Lower leg skin (tissue), 4 donors: ENCODE measurements at regions not wholly inside any gene's neighbourhood (a gene's known extent, or its start where the extent isn't known, plus 50 kb on each side); places are given as distances from the start of the nearest gene placed in this dataset.

ENCODE experiments used
- DNase-seq, 2 donors: peaks; one replicate each; pipeline ENCODE4 v3.0.0-alpha.2; 2019; ENCODE audit warnings: low spot score in 2 of 2
- H3K4me3 ChIP-seq: fragments of 200-600 bp; sonication (generic); 2 replicates; pipeline ENCODE4 v1.5.1; 2017; ENCODE audit warnings: mild to moderate bottlenecking, low read depth; ENCODE audit not compliant: poor library complexity, severe bottlenecking
- POLR2A ChIP-seq, 2 donors: fragments of 450-650 bp; IDR thresholded peaks; one replicate each; pipeline ENCODE4 v1.6.1; 2016 to 2017; ENCODE audit warnings: antibody characterized with exemption in 2 of 2, mild to moderate bottlenecking in 1 of 2, moderate library complexity in 1 of 2
- WGBS, 2 donors: methylation state at CpG; one replicate each; pipeline ENCODE4 v1.1.5; 2018; 5-methylcytosine and 5-hydroxymethylcytosine counted together
- intact Hi-C: fragments of 100-400 bp; cut with DNase I; formaldehyde crosslinking; loops from one replicate; pipeline ENCODE4 v1.15.0; 2023; ENCODE audit warnings: low total_unique reads
- TF ChIP-seq, protein P1 (sequence below), 3 donors: fragments of 450-650 bp; IDR thresholded peaks; one replicate each; pipeline ENCODE4 v1.5.1; 2016; ENCODE audit warnings: antibody characterized with exemption in 3 of 3, mild to moderate bottlenecking in 3 of 3, moderate library complexity in 2 of 3

DNA sequence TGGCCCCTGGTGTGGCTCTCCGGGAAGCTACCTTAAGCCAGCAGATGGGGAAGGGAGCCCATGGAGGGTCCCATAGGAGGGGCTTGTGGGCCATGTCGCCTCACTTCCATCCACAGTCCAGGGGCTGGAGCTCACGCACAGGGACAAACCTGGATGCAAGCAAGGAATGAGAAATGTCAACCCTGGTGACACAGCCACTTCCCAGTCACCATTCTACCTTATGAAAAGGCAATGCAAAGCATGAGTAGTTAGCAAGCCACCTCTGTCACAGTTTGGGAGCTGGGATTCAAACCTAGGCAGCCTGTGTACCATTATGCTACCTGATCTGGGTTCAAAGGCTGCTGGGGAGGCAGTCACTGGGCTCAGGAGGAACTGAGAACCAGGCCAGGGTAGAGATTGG lies 170.0 kb upstream of the KLHL29 start:
- TF ChIP-seq, protein P1, sequence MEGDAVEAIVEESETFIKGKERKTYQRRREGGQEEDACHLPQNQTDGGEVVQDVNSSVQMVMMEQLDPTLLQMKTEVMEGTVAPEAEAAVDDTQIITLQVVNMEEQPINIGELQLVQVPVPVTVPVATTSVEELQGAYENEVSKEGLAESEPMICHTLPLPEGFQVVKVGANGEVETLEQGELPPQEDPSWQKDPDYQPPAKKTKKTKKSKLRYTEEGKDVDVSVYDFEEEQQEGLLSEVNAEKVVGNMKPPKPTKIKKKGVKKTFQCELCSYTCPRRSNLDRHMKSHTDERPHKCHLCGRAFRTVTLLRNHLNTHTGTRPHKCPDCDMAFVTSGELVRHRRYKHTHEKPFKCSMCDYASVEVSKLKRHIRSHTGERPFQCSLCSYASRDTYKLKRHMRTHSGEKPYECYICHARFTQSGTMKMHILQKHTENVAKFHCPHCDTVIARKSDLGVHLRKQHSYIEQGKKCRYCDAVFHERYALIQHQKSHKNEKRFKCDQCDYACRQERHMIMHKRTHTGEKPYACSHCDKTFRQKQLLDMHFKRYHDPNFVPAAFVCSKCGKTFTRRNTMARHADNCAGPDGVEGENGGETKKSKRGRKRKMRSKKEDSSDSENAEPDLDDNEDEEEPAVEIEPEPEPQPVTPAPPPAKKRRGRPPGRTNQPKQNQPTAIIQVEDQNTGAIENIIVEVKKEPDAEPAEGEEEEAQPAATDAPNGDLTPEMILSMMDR (IDR thresholded peaks at IDR 0.05): no peak
- TF ChIP-seq POLR2A (IDR thresholded peaks at IDR 0.05): no peak
- no peak overlapping the region for H3K4me3 ChIP-seq
- no peak for DNase-seq
- WGBS, 2 donors: 95 to 98% methylated on average over 3 of the region's 3 CpGs
- intact Hi-C loops: no loop called here

DNA sequence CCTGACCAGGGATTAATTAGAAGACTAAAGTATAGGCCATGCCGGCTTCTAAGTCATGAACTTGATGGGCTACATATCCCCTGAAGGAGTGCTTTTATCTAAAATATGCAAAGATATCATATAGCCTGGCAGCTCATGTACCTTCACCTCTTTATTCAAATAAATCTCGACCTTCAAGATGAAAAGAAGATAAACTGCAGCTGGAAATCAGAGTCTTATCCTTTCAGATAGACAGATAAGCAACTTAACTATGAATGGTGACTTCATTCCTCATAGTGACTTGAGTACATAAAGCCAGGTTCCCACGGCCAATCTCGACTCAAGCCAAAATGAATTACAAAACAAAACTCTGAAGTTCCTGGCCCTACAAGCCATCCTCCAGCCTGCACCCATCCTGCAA lies 165.3 kb upstream of the KLHL29 start:
- intact Hi-C loops: no loop called here
- no peak overlapping the region for H3K4me3 ChIP-seq
- DNase-seq: no peak
- 55 to 58% methylated on average over 4 of the region's 4 CpGs for WGBS, 2 donors
- TF ChIP-seq, protein P1 (IDR thresholded peaks at IDR 0.05): no peak
- TF ChIP-seq POLR2A (IDR thresholded peaks at IDR 0.05): no peak

DNA sequence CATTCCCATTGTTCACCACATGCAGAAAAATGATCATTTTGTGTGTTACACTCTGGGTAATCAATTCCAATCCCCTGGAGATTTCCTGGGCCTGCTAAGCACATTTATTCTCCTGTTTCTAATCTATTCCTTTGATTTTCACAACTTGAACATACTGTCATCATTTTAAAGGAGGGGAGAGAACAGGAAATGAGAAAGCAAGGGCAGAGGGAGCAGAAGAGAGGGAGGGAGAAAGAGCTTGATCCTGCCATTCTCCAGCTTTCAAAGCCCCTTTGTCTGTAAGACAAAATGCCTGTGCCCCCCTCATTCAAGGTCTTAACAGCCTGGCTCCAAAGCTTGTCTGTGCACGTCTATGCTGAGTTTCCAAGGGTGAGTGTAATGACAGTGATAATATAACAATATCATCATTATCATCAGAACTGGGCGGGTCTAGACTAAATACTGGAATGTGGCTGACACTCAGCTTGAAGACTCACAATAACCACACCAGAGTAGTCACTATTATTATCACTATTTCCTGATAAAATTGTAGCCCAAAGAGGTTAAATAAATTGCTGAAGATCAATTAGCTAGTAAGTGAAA lies 164.4 kb upstream of the KLHL29 start:
- intact Hi-C loops: no loop called here
- H3K4me3 ChIP-seq: no peak overlapping the region
- TF ChIP-seq, protein P1 (IDR thresholded peaks at IDR 0.05): no peak
- no peak for TF ChIP-seq POLR2A (IDR thresholded peaks at IDR 0.05)
- DNase-seq: no peak
- WGBS, 2 donors: 40 to 47% methylated on average over 2 of the region's 2 CpGs

DNA sequence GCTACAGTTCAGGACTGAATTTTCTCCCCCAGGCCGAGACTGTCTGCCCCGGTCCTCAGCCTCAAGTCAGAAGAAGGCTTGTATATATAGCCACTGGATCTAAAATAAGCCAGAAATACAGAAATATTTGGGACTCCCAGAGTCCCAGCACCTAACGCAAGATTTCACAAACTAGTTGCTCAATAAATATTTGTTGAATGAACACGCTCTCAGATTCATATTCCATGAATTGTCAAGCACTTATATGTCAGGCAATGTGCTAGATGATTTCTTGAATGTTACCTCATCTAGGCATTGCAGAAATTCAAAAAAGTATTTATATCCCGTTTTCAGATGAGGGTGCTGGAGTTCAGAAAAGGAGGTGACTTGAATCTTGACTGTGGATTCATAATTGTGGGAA lies 163.7 kb upstream of the KLHL29 start:
- intact Hi-C loops: no loop called here
- no peak for DNase-seq
- TF ChIP-seq, protein P1 (IDR thresholded peaks at IDR 0.05): no peak
- no peak for TF ChIP-seq POLR2A (IDR thresholded peaks at IDR 0.05)
- WGBS, 2 donors: 74 to 88% methylated on average over 5 of the region's 5 CpGs
- H3K4me3 ChIP-seq: no peak overlapping the region

DNA sequence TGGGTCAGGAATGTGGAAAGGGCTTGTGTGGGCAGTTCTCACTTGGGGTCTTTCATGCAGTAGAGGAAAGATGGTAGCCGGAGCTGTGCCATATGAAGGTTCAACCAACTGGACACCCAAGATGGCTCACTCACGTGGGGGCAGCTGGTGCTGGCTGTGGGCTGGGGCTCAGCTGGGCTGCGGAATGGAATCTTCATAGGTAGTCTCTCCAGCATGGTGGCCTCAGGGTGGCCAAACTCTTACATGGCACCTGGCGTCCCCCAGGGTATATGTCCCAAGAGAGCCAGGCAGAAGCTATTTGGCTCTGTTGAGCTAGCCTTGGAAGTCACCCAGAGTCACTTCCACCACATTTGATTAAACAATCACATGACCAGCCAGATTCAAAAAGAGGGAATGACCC lies 163.1 kb upstream of the KLHL29 start:
- no peak overlapping the region for H3K4me3 ChIP-seq
- TF ChIP-seq, protein P1 (IDR thresholded peaks at IDR 0.05): no peak
- no peak for TF ChIP-seq POLR2A (IDR thresholded peaks at IDR 0.05)
- intact Hi-C loops: no loop called here
- peak in 1 of 2 donors; percentile 74 for DNase-seq
- 89 to 90% methylated on average over 4 of the region's 4 CpGs for WGBS, 2 donors

DNA sequence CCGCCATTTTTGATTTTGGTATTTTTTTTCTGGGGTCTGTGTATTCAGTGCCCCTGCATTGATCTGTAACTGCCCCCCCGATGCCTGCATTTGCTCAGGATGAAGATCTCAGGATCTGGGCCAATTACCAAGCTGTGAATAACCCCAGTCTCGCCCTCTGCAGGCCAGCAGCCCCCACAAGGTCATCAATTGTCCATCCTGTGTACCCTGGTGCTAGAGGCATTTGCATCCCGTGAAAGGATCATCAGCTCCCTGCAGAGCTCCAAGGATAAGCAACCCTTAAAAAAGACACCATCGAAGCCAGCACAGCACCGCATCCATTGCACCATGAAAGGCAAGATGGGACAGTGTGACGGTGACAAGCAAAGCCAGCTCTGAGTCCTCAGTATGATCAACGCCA lies 154.1 kb upstream of the KLHL29 start:
- DNase-seq: peak in 1 of 2 donors; percentile 29
- 94 to 97% methylated on average over 6 to 7 of the region's 8 CpGs for WGBS, 2 donors
- H3K4me3 ChIP-seq: no peak overlapping the region
- intact Hi-C loops: no loop called here
- no peak for TF ChIP-seq POLR2A (IDR thresholded peaks at IDR 0.05)
- TF ChIP-seq, protein P1 (IDR thresholded peaks at IDR 0.05): no peak
